GM21619 (cell line): ENCODE measurements at regions not wholly inside any gene's neighbourhood (a gene's known extent, or its start where the extent isn't known, plus 50 kb on each side); places are given as distances from the start of the nearest gene placed in this dataset.

ENCODE experiments used
- ATAC-seq: cut with Tn5 transposase; IDR thresholded peaks from one replicate; pipeline ENCODE4 v1.9.1; 2021; ENCODE audit not compliant: unreplicated experiment

DNA sequence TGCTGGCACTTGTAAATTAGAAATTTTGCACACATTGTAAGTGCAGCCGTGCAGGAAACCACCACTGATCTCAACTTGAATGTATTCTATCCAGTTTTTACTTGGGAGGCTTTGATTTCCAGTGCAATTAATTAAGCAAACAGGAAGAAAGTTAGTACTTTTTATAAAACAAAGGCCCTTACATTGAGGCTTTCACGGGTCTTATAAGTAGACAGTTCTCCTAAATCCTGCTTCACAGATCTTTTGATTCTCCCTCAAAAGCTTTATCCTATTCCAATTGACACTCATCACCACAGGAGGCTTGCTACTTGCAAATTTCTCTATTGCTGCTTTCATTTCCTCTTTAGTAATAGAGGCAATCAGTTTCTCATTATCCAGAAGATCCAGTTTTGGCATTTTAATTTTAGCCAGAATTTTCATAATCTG, 90.1 kb downstream of the ERCC5 start:
- no peak for ATAC-seq

DNA sequence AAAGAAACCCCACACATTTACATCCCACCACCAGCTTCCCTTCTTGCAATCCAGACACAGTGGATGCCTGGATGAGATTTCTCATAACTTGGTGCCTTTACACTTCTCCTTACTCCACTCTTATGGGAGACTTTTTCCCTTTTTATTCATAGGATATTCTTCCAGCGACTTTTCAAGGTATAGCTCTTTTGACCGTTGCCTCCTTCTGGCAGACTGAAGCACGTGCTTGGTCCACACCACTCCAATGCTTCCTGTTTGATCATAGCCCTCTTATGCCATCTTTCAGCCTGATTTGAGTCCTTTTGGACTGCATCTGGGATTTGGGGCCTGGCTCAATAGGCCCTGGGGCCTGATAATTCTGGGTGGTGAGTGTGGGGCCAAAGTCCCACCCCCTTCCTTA, 87.7 kb downstream of the ERCC5 start:
- no peak for ATAC-seq

DNA sequence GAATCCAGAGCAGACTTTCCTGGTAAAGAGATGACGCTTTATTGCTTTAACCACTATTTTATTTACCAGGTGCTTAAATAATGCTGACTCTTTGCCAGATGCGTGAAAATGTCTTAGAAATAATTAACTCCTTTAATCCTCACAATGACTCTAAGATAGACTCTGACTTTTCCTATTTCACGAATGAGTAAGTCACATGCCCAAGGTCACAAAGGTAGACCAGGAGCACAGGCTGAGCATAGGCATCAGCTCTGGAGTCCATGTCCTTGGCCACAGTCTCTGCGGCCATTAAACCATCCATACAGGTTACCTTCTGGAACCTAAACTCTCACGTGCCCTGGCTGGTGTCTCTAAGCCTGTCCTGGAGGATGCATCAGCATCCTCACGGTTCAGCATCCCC, 87.3 kb downstream of the ERCC5 start:
- ATAC-seq, result no peak

DNA sequence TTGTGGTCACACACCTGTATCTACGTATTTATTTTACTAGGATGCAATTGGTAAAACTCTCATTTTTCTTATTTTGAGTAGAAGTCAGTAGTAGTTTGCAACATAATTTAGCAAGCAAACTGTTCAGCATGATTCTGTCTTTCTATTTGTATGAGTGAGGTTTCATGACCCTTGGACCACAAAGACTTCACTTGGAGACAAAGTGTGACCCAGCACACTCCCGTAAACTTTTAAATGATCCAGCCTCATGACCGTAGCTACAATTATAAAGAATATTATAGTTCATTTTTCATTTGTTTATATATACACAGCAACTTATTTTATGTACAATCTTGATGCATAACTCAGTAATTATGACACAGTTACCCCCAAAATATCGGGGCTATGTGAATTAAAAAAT, 86.5 kb downstream of the ERCC5 start:
- ATAC-seq, result no peak

DNA sequence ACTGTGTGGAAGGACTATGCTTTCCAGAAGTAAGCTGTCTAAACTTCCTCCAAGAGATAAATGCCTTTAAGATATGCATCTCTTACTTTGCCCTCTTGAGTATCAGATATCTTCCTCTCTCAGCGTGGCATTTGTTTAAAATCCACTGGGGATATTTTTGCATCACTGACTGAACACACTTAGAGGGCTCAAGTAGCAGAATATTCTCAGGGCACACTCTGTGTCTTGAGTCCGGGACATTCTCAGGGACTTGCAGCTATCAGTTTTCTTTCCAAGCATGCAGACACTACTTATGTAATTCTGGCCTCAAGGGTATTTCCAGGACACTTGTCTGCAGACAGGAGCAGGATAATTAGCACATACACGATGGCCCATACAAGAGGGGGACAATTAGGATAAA, 84.7 kb downstream of the ERCC5 start:
- ATAC-seq, result no peak

DNA sequence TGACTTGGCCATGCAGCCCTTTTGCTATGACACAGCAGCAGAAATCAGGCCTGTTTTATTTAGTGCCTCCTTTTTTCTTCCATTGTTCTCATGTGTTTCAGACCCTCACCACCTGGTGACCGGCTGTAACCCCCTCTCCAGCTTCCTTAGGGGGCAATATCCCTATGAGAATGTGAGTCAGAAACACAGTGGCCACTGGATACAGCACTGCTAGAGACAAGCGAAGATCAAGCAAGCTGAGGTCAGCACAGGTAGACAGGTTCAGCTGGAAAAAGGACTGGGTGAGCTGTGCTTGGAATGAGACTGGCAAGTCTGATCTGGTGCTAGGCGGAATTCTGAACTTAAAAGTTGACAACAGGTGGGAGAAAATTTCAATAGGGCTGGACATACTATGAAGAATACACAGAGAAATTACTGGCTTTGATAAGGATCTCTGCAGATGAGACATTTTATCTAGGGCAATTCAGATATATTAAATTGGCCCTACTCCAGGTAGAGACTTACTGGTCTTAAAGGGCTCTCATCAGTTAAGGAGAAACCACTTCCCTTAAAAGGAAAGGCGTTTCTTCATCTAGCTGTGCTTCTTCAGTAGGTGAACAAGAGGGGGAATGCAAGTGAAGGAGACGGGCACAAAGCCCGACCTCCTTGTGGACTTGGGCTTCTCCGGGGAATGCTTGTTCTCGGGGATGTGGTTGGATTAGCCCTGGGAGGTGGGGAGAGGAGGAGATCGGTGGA, 83.3 kb downstream of the ERCC5 start:
- no peak for ATAC-seq
